ENCODE measurements at regions not wholly inside any gene's neighbourhood (a gene's known extent, or its start where the extent isn't known, plus 50 kb on each side); places are given as distances from the start of the nearest gene placed in this dataset.

GRCh38 chr10:106424054-106424453, 740.5 kb downstream of the SORCS1 start:
- TF ChIP-seq CTCF (IDR thresholded peaks at IDR 0.05; ENCODE audit: low read length) (no peak), EZH2phosphoT487 (IDR thresholded peaks at IDR 0.05; ENCODE audit: low read length) (no peak), EZH2 (optimal IDR thresholded peaks at IDR 0.05; ENCODE audit: low read depth, low read length) (no peak)
- Histone ChIP-seq H3K4me2 (ENCODE audit: low read depth, low read length) (no peak overlapping the region), H2AFZ (ENCODE audit: low read length) (no peak overlapping the region), H3K9ac (ENCODE audit: low read length) (no peak overlapping the region), H3K9me3 (replicated peaks; ENCODE audit: insufficient read depth, low read length) (no peaks in the 10 kb centered on the region), H3K4me1 (ENCODE audit: low read length) (no peaks in the 10 kb centered on the region), H3K79me2 (ENCODE audit: low read length) (no peaks in the 10 kb centered on the region), H3F3A (ENCODE audit: insufficient read depth, low read length) (no peaks in the 10 kb centered on the region), H4K20me1 (ENCODE audit: insufficient read depth, low read length) (no peaks in the 10 kb centered on the region), H3K9me2 (replicated peaks; ENCODE audit: insufficient read depth, low read length) (no peaks in the 10 kb centered on the region), H3K4me3 (ENCODE audit: low read length) (no peak overlapping the region), H3K36me3 (replicated peaks; ENCODE audit: insufficient read depth, low read length) (no peaks in the 10 kb centered on the region), H3K27ac (ENCODE audit: low read length) (no peak overlapping the region), H3K27me3 (replicated peaks; ENCODE audit: insufficient read depth, low read length) (no peaks in the 10 kb centered on the region)
- DNase-seq = no peak

GRCh38 chr10:106410331-106410730, 754.2 kb downstream of the SORCS1 start:
- no peaks in the 10 kb centered on the region for H3K4me1 ChIP-seq (ENCODE audit: low read length)
- no peak overlapping the region for H3K27ac ChIP-seq (ENCODE audit: low read length)
- no peak overlapping the region for H3K4me3 ChIP-seq (ENCODE audit: low read length)
- H4K20me1 ChIP-seq (ENCODE audit: insufficient read depth, low read length) = no peaks in the 10 kb centered on the region
- TF ChIP-seq CTCF (IDR thresholded peaks at IDR 0.05; ENCODE audit: low read length) (no peak), EZH2 (optimal IDR thresholded peaks at IDR 0.05; ENCODE audit: low read depth, low read length) (no peak), EZH2phosphoT487 (IDR thresholded peaks at IDR 0.05; ENCODE audit: low read length) (no peak)
- no peaks in the 10 kb centered on the region for H3K9me3 ChIP-seq (replicated peaks; ENCODE audit: insufficient read depth, low read length)
- no peak for DNase-seq
- H3F3A ChIP-seq (ENCODE audit: insufficient read depth, low read length) = no peaks in the 10 kb centered on the region
- no peaks in the 10 kb centered on the region for H3K9me2 ChIP-seq (replicated peaks; ENCODE audit: insufficient read depth, low read length)
- H3K9ac ChIP-seq (ENCODE audit: low read length) = no peak overlapping the region
- H2AFZ ChIP-seq (ENCODE audit: low read length) = no peak overlapping the region
- no peaks in the 10 kb centered on the region for H3K79me2 ChIP-seq (ENCODE audit: low read length)
- no peaks in the 10 kb centered on the region for H3K36me3 ChIP-seq (replicated peaks; ENCODE audit: insufficient read depth, low read length)
- no peaks in the 10 kb centered on the region for H3K27me3 ChIP-seq (replicated peaks; ENCODE audit: insufficient read depth, low read length)
- H3K4me2 ChIP-seq (ENCODE audit: low read depth, low read length) = no peak overlapping the region

GRCh38 chr10:106405141-106405540, 759.4 kb downstream of the SORCS1 start:
- no peak for TF ChIP-seq EZH2phosphoT487 (IDR thresholded peaks at IDR 0.05; ENCODE audit: low read length)
- no peak for TF ChIP-seq CTCF (IDR thresholded peaks at IDR 0.05; ENCODE audit: low read length)
- TF ChIP-seq EZH2 (optimal IDR thresholded peaks at IDR 0.05; ENCODE audit: low read depth, low read length) = no peak
- no peaks in the 10 kb centered on the region for H3K9me2 ChIP-seq (replicated peaks; ENCODE audit: insufficient read depth, low read length)
- no peak overlapping the region for H3K9ac ChIP-seq (ENCODE audit: low read length)
- no peak overlapping the region for H3K4me3 ChIP-seq (ENCODE audit: low read length)
- H2AFZ ChIP-seq (ENCODE audit: low read length) = no peak overlapping the region
- no peak for DNase-seq
- H3K4me2 ChIP-seq (ENCODE audit: low read depth, low read length) = no peak overlapping the region
- no peak overlapping the region for H3K27ac ChIP-seq (ENCODE audit: low read length)
- H3F3A ChIP-seq (ENCODE audit: insufficient read depth, low read length) = no peaks in the 10 kb centered on the region
- H3K9me3 ChIP-seq (replicated peaks; ENCODE audit: insufficient read depth, low read length) = no peaks in the 10 kb centered on the region
- no peaks in the 10 kb centered on the region for H3K4me1 ChIP-seq (ENCODE audit: low read length)
- H3K79me2 ChIP-seq (ENCODE audit: low read length) = no peaks in the 10 kb centered on the region
- no peaks in the 10 kb centered on the region for H3K36me3 ChIP-seq (replicated peaks; ENCODE audit: insufficient read depth, low read length)
- H4K20me1 ChIP-seq (ENCODE audit: insufficient read depth, low read length) = no peaks in the 10 kb centered on the region
- no peaks in the 10 kb centered on the region for H3K27me3 ChIP-seq (replicated peaks; ENCODE audit: insufficient read depth, low read length)

Data from MM.1S (cell line).